ENCODE measurements at regions not wholly inside any gene's neighbourhood (a gene's known extent, or its start where the extent isn't known, plus 50 kb on each side); places are given as distances from the start of the nearest gene placed in this dataset.

DNA sequence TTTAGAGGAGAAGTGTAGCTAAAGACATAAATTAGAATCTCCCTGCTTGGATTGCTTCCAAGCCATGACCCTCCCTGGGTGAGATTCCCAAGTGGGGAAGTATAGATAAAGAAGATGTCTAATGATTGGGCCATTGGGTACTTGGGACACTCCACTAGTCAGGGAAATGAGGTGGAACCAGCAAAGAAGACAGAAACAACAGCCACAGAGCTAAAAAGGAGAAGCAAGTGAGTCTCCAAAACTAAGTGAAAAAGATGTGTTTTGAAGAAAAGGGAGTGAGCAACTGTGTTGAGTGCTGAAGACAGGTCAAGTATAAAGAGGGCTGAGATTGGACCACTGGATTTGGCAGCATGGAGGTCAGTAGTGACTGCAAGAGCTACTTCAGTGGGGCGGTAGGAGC, 61.2 kb upstream of the FOXN2 start:
- no peak for TF ChIP-seq POLR2A (IDR thresholded peaks at IDR 0.05)
- TF ChIP-seq, protein P1, sequence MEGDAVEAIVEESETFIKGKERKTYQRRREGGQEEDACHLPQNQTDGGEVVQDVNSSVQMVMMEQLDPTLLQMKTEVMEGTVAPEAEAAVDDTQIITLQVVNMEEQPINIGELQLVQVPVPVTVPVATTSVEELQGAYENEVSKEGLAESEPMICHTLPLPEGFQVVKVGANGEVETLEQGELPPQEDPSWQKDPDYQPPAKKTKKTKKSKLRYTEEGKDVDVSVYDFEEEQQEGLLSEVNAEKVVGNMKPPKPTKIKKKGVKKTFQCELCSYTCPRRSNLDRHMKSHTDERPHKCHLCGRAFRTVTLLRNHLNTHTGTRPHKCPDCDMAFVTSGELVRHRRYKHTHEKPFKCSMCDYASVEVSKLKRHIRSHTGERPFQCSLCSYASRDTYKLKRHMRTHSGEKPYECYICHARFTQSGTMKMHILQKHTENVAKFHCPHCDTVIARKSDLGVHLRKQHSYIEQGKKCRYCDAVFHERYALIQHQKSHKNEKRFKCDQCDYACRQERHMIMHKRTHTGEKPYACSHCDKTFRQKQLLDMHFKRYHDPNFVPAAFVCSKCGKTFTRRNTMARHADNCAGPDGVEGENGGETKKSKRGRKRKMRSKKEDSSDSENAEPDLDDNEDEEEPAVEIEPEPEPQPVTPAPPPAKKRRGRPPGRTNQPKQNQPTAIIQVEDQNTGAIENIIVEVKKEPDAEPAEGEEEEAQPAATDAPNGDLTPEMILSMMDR (IDR thresholded peaks at IDR 0.05): no peak
